Suprapubic skin (tissue), 4 donors: ENCODE measurements at regions not wholly inside any gene's neighbourhood (a gene's known extent, or its start where the extent isn't known, plus 50 kb on each side); places are given as distances from the start of the nearest gene placed in this dataset.

Experiments
- DNase-seq, 2 donors: peaks; one replicate each; pipeline ENCODE4 v3.0.0-alpha.2; 2019; ENCODE audit warnings: low spot score in 2 of 2
- H3K27ac ChIP-seq: fragments of 200-600 bp; sonication (generic); one replicate; pipeline ENCODE4 v1.5.1; 2019
- H3K27me3 ChIP-seq: fragments of 200-600 bp; sonication (generic); one replicate; pipeline ENCODE4 v1.5.1; 2019
- H3K36me3 ChIP-seq: fragments of 200-600 bp; sonication (generic); one replicate; pipeline ENCODE4 v1.5.1; 2019
- H3K4me1 ChIP-seq: fragments of 200-600 bp; sonication (generic); one replicate; pipeline ENCODE4 v1.5.1; 2019
- H3K4me3 ChIP-seq: fragments of 200-600 bp; sonication (generic); one replicate; pipeline ENCODE4 v1.5.1; 2019; ENCODE audit warnings: mild to moderate bottlenecking
- H3K9me3 ChIP-seq: fragments of 200-600 bp; sonication (generic); one replicate; pipeline ENCODE4 v1.5.1; 2019
- CTCF ChIP-seq, 2 donors: fragments of 200-600 bp in 1 of 2; fragments of 450-650 bp in 1 of 2; sonication (generic) in 1 of 2; IDR thresholded peaks; one replicate each; pipeline ENCODE4 v1.5.1; 2016 to 2019; ENCODE audit warnings: antibody characterized with exemption in 2 of 2, mild to moderate bottlenecking in 1 of 2, moderate library complexity in 1 of 2
- EP300 ChIP-seq: sonication (generic); formaldehyde crosslinking; IDR thresholded peaks from one replicate; pipeline ENCODE4 v1.6.1; 2017; ENCODE audit warnings: antibody characterized with exemption
- POLR2A ChIP-seq, 2 donors: fragments of 450-650 bp; IDR thresholded peaks; one replicate each; pipeline ENCODE4 v1.6.1; 2017; ENCODE audit warnings: antibody characterized with exemption in 2 of 2, mild to moderate bottlenecking in 2 of 2, moderate library complexity in 2 of 2
- POLR2AphosphoS5 ChIP-seq, 3 donors: sonication (generic); formaldehyde crosslinking; IDR thresholded peaks; one replicate each; pipeline ENCODE4 v1.6.1; 2017; ENCODE audit warnings: antibody characterized with exemption in 3 of 3
- WGBS: methylation state at CpG from one replicate; pipeline ENCODE4 v1.1.5; 2018; 5-methylcytosine and 5-hydroxymethylcytosine counted together

- TF ChIP-seq POLR2AphosphoS5 (IDR thresholded peaks at IDR 0.05) (no peak), POLR2A (IDR thresholded peaks at IDR 0.05) (no peak), EP300 (no peak), CTCF (IDR thresholded peaks at IDR 0.05) (no peak)
- H3K4me3 ChIP-seq = no peak overlapping the region
- no CpG with 5 or more reads among the region's 4 CpGs for WGBS
- H3K27me3 ChIP-seq = peaks cover 4% of the 10 kb centered on the region
- no peaks in the 10 kb centered on the region for H3K4me1 ChIP-seq
- no peak for DNase-seq
- H3K9me3 ChIP-seq = no peaks in the 10 kb centered on the region
- H3K36me3 ChIP-seq = no peaks in the 10 kb centered on the region
- no peak overlapping the region for H3K27ac ChIP-seq
These were observed 537.4 kb downstream of the RNF144A start for GRCh38 chr2:7454592-7454991.

- TF ChIP-seq POLR2A (IDR thresholded peaks at IDR 0.05) (no peak), POLR2AphosphoS5 (IDR thresholded peaks at IDR 0.05) (no peak), CTCF (IDR thresholded peaks at IDR 0.05) (no peak), EP300 (no peak)
- no peaks in the 10 kb centered on the region for H3K4me1 ChIP-seq
- 47% methylated on average over 13 of the region's 13 CpGs for WGBS
These were observed 539.5 kb downstream of the RNF144A start for GRCh38 chr2:7456762-7457161.

GRCh38 chr2:7458066-7458465, 540.9 kb downstream of the RNF144A start:
- Histone ChIP-seq H3K4me1 (no peaks in the 10 kb centered on the region), H3K36me3 (no peaks in the 10 kb centered on the region), H3K4me3 (no peak overlapping the region), H3K27me3 (peaks cover 7% of the 10 kb centered on the region), H3K9me3 (no peaks in the 10 kb centered on the region), H3K27ac (no peak overlapping the region)
- TF ChIP-seq CTCF (IDR thresholded peaks at IDR 0.05) (no peak), EP300 (no peak), POLR2AphosphoS5 (IDR thresholded peaks at IDR 0.05) (no peak)
- DNase-seq = no peak
- 94% methylated on average over 2 of the region's 2 CpGs for WGBS

More at GRCh38 chr2:7456762-7457161, 539.5 kb downstream of the RNF144A start:
- Histone ChIP-seq H3K36me3 (no peaks in the 10 kb centered on the region), H3K27me3 (peaks cover 5% of the 10 kb centered on the region), H3K4me3 (no peak overlapping the region), H3K27ac (no peak overlapping the region), H3K9me3 (no peaks in the 10 kb centered on the region)
- DNase-seq = no peak

GRCh38 chr2:7467782-7468447, 550.7 kb downstream of the RNF144A start:
- H3K9me3 ChIP-seq = no peaks in the 10 kb centered on the region
- H3K36me3 ChIP-seq = no peaks in the 10 kb centered on the region
- no peak overlapping the region for H3K4me3 ChIP-seq
- peaks cover 2% of the 10 kb centered on the region for H3K27me3 ChIP-seq
- no peaks in the 10 kb centered on the region for H3K4me1 ChIP-seq
- DNase-seq = no peak
- 77% methylated on average over 4 of the region's 4 CpGs for WGBS
- H3K27ac ChIP-seq = no peak overlapping the region
- TF ChIP-seq EP300 (no peak), POLR2AphosphoS5 (IDR thresholded peaks at IDR 0.05) (no peak), CTCF (IDR thresholded peaks at IDR 0.05) (no peak), POLR2A (IDR thresholded peaks at IDR 0.05) (no peak)

- Histone ChIP-seq H3K27ac (no peak overlapping the region), H3K27me3 (peaks cover 2% of the 10 kb centered on the region), H3K9me3 (no peaks in the 10 kb centered on the region), H3K4me1 (no peaks in the 10 kb centered on the region), H3K4me3 (no peak overlapping the region), H3K36me3 (no peaks in the 10 kb centered on the region)
- TF ChIP-seq CTCF (IDR thresholded peaks at IDR 0.05) (no peak), POLR2AphosphoS5 (IDR thresholded peaks at IDR 0.05) (no peak), EP300 (no peak)
- WGBS = 78% methylated on average over 3 of the region's 3 CpGs
- DNase-seq = no peak
These were observed 551.2 kb downstream of the RNF144A start for GRCh38 chr2:7468448-7468828.
